Body of pancreas (tissue), 4 donors: ENCODE measurements at regions not wholly inside any gene's neighbourhood (a gene's known extent, or its start where the extent isn't known, plus 50 kb on each side); places are given as distances from the start of the nearest gene placed in this dataset. TPM values are rescaled to one million over a fixed set of nuclear protein-coding genes. Genes with fewer than 3 reads are reported as not detected.

Experiments used
- ATAC-seq: fragments of 150-250 bp; one replicate; pipeline ENCODE4 v1.9.1; 2016
- DNase-seq, 4 donors: peaks; one replicate each; pipeline ENCODE4 v3.0.0-alpha.2; 2019
- H3K27ac ChIP-seq, 4 donors: fragments of 200-600 bp; sonication (generic); 1 replicate in 3 of 4; 2 replicates in 1 of 4; pipeline versions ENCODE4 v1.5.1 to v1.6.1; 2016 to 2019; ENCODE audit warnings: mild to moderate bottlenecking in 1 of 4, mixed read lengths in 1 of 4, moderate library complexity in 1 of 4
- H3K27me3 ChIP-seq, 2 donors: fragments of 200-600 bp; sonication (generic); one replicate each; pipeline ENCODE4 v1.6.0; 2016; ENCODE audit warnings: mild to moderate bottlenecking in 1 of 2
- H3K36me3 ChIP-seq, 2 donors: fragments of 200-600 bp; sonication (generic); replicated peaks in 1 of 2; 2 replicates each; pipeline ENCODE4 v1.5.1; 2016; ENCODE audit warnings: low read depth in 2 of 2; ENCODE audit not compliant: insufficient read depth in 1 of 2
- H3K4me1 ChIP-seq: fragments of 200-600 bp; sonication (generic); one replicate; pipeline ENCODE4 v1.6.0; 2016
- H3K4me3 ChIP-seq, 2 donors: fragments of 200-600 bp; sonication (generic); 1 replicate in 1 of 2; 2 replicates in 1 of 2; pipeline ENCODE4 v1.5.1; 2016 to 2019
- H3K9me3 ChIP-seq, 3 donors: fragments of 200-600 bp; sonication (generic); 1 replicate in 2 of 3; 2 replicates in 1 of 3; pipeline ENCODE4 v1.5.1; 2016
- POLR2A ChIP-seq, 3 donors: fragments of 450-650 bp; IDR thresholded peaks; one replicate each; pipeline ENCODE4 v1.6.1; 2016; ENCODE audit warnings: antibody characterized with exemption in 3 of 3, mild to moderate bottlenecking in 2 of 3
- WGBS, 2 donors: methylation state at CpG; one replicate each; pipeline ENCODE4 v1.1.5; 2017; 5-methylcytosine and 5-hydroxymethylcytosine counted together
- intact Hi-C: fragments of 100-400 bp; cut with DNase I; formaldehyde crosslinking; loops from one replicate; pipeline ENCODE4 v1.15.1; 2023
- small RNA-seq: library from RNA; depleted of rRNA; stranded (forward); fragments of <200 nt; gene quantifications from one replicate; pipeline ENCODE3, GENCODE V24; 2016
- TF ChIP-seq, protein P1 (sequence below), 7 experiments: fragments of 450-650 bp in 4 of 7; fragments of 200-600 bp in 3 of 7; sonication (generic) in 3 of 7; IDR thresholded peaks; one replicate each; pipeline ENCODE4 v1.5.1; 2016 to 2019; ENCODE audit warnings: antibody characterized with exemption in 7 of 7

DNA sequence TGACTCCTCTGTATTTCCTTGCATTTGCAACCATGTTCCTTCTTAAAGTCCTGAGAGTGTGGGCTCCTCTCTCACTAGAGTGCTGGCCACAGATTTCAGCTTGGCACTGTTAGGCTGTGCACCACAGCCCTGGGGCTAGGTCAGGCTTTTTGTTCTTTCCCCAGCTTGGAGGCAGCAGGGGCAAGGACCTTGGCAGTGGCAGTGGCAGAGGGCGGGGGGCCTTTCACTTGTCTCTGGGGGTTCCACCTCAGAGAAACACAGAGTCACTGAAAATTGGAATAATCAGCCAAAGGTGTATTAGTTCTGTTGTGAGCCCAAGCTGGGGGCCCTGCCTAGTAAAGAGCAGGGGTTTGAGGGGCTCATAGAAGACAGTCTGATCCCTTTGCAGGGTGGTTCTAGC, 142.8 kb upstream of the CT83 start:
- no peaks in the 10 kb centered on the region for H3K27me3 ChIP-seq
- no peak for DNase-seq
- no peaks in the 10 kb centered on the region for H3K36me3 ChIP-seq
- intact Hi-C loops: no loop called here
- no peak for ATAC-seq
- H3K27ac ChIP-seq: no peak overlapping the region
- H3K9me3 ChIP-seq: no peaks in the 10 kb centered on the region
- H3K4me3 ChIP-seq: no peak overlapping the region
- WGBS, 2 donors: 60% methylated on average over 1 of the region's 1 CpG; no CpG with 5 or more reads in 1 of the 2 donors
- H3K4me1 ChIP-seq: no peaks in the 10 kb centered on the region
- TF ChIP-seq POLR2A (IDR thresholded peaks at IDR 0.05): no peak
- TF ChIP-seq, protein P1, sequence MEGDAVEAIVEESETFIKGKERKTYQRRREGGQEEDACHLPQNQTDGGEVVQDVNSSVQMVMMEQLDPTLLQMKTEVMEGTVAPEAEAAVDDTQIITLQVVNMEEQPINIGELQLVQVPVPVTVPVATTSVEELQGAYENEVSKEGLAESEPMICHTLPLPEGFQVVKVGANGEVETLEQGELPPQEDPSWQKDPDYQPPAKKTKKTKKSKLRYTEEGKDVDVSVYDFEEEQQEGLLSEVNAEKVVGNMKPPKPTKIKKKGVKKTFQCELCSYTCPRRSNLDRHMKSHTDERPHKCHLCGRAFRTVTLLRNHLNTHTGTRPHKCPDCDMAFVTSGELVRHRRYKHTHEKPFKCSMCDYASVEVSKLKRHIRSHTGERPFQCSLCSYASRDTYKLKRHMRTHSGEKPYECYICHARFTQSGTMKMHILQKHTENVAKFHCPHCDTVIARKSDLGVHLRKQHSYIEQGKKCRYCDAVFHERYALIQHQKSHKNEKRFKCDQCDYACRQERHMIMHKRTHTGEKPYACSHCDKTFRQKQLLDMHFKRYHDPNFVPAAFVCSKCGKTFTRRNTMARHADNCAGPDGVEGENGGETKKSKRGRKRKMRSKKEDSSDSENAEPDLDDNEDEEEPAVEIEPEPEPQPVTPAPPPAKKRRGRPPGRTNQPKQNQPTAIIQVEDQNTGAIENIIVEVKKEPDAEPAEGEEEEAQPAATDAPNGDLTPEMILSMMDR (IDR thresholded peaks at IDR 0.05): no peak

DNA sequence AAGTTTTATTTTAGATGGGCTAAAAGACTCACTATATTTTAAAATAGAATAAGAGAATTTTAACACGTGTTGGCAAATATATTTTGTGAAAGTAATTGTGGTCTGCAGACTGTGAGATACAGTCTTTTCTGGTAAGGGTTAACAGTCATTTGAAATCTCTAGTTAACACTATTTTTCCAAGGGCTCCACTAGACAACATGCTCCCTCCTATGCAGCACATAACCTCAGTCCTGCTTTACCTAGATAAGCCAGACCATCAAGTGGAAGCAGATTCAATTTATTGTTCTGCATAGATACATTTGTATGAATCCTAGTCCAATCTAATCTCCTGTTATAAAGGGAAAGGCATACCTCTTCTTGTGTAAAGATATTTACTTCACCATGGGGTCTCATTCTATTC, 133.2 kb upstream of the CT83 start:
- ATAC-seq: no peak
- intact Hi-C loops: no loop called here

More for the DNA sequence above, 133.2 kb upstream of the CT83 start:
- Histone ChIP-seq H3K27ac (no peak overlapping the region), H3K27me3 (no peaks in the 10 kb centered on the region), H3K36me3 (no peaks in the 10 kb centered on the region), H3K4me3 (no peak overlapping the region), H3K9me3 (no peaks in the 10 kb centered on the region), H3K4me1 (no peaks in the 10 kb centered on the region)
- 42 to 71% methylated on average over 1 of the region's 1 CpG for WGBS, 2 donors
- DNase-seq: no peak
- TF ChIP-seq POLR2A (IDR thresholded peaks at IDR 0.05): no peak
- TF ChIP-seq, protein P1 (IDR thresholded peaks at IDR 0.05): no peak

Small RNA genes lying in the stretch of these regions (small RNA-seq; reads per million reads assigned to genes)
- not detected for gene RNU6-1323P
